Kasumi-1 (cell line): ENCODE measurements at regions not wholly inside any gene's neighbourhood (a gene's known extent, or its start where the extent isn't known, plus 50 kb on each side); places are given as distances from the start of the nearest gene placed in this dataset.

Source experiments
- DNase-seq, 2 experiments: peaks; one replicate each; lab custom pipeline; 2025; lab: John Stamatoyannopoulos, UW

GRCh38 chr4:31620476-31620875 lies 900.3 kb downstream of the PCDH7 start:
- no peak for DNase-seq

- no peak for DNase-seq
These were observed 925.1 kb downstream of the PCDH7 start for GRCh38 chr4:31645236-31645635.

- no peak for DNase-seq
These were observed 927.6 kb downstream of the PCDH7 start for GRCh38 chr4:31647786-31648185.

GRCh38 chr4:31649878-31650277 lies 929.7 kb downstream of the PCDH7 start:
- DNase-seq: no peak

GRCh38 chr4:31651541-31651940 lies 931.4 kb downstream of the PCDH7 start:
- no peak for DNase-seq

- no peak for DNase-seq
These were observed 935.2 kb downstream of the PCDH7 start for GRCh38 chr4:31655328-31655727.

- no peak for DNase-seq
These were observed 937.8 kb downstream of the PCDH7 start for GRCh38 chr4:31657859-31658570.

GRCh38 chr4:31660916-31661315 lies 940.7 kb downstream of the PCDH7 start:
- no peak for DNase-seq

- peak in 1 of 2 experiments; percentile 2 for DNase-seq
These were observed 942.8 kb downstream of the PCDH7 start for GRCh38 chr4:31662951-31663350.

- no peak for DNase-seq
These were observed 947.5 kb downstream of the PCDH7 start for GRCh38 chr4:31667686-31668085.

GRCh38 chr4:31674313-31674947 lies 954.3 kb downstream of the PCDH7 start:
- DNase-seq: peak; percentile 17 to 48

- no peak for DNase-seq
These were observed 958.2 kb downstream of the PCDH7 start for GRCh38 chr4:31678356-31678755.

GRCh38 chr4:31682796-31683195 lies 962.6 kb downstream of the PCDH7 start:
- no peak for DNase-seq

GRCh38 chr4:31687717-31688342 lies 967.7 kb downstream of the PCDH7 start:
- DNase-seq: no peak

- DNase-seq: no peak
These were observed 972.3 kb downstream of the PCDH7 start for GRCh38 chr4:31692399-31692940.

- DNase-seq: no peak
These were observed 981.1 kb downstream of the PCDH7 start for GRCh38 chr4:31701256-31701655.

GRCh38 chr4:31702326-31702725 lies 982.2 kb downstream of the PCDH7 start:
- DNase-seq: no peak

GRCh38 chr4:31714238-31714637 lies 994.1 kb downstream of the PCDH7 start:
- DNase-seq: no peak

GRCh38 chr4:31715302-31715701 lies 995.1 kb downstream of the PCDH7 start:
- no peak for DNase-seq

GRCh38 chr4:31727030-31727429 lies 1006.9 kb downstream of the PCDH7 start:
- DNase-seq: no peak

GRCh38 chr4:31735004-31735403 lies 1014.8 kb downstream of the PCDH7 start:
- DNase-seq: no peak

- DNase-seq: peak; percentile 81 to 84
These were observed 1017.2 kb downstream of the PCDH7 start for GRCh38 chr4:31737419-31737818.

- no peak for DNase-seq
These were observed 1021.2 kb downstream of the PCDH7 start for GRCh38 chr4:31741326-31741725.
